ENCODE measurements at regions not wholly inside any gene's neighbourhood (a gene's known extent, or its start where the extent isn't known, plus 50 kb on each side); places are given as distances from the start of the nearest gene placed in this dataset.
"Not testable (repeated sequence)": the region's sequence is repeated elsewhere in the genome, so short reads cannot be mapped to it uniquely, and the experiment has no call there.

DNA sequence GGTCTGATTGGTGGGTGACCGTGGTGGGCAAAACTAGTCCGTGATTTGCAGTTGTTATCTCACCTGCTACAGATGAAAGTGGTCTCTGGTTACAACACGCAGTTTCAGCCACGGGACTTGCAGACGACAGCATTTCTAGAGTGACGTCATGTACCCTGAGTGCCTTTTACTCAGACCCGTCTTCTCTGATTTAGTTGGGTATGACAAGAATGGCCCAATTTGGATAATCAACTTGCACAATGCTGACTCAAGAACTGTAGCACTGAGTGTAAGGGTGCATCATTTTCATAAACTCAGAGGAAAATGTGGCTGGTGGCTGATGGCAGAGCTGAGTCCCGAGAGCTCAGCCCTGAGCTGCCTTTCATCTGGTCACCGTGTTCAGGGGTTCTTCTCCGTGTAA, 281.4 kb upstream of the FRG1 start:
- Histone ChIP-seq H3K27me3 (no peaks in the 10 kb centered on the region), H3K4me1 (ENCODE audit: control insufficient read depth in 1 of 2, insufficient read depth in 1 of 2, low read depth in 1 of 2, low read length in 1 of 2) (peaks cover 29 to 41% of the 10 kb centered on the region in 2 experiments), H3K4me3 (ENCODE audit: low read depth in 1 of 2, low read length in 1 of 2) (peak overlapping the region; percentile 16 to 43), H3K27ac (peak overlapping the region; percentile 95), H3K36me3 (no peaks in the 10 kb centered on the region), H3K9me3 (no peaks in the 10 kb centered on the region)
- peak; percentile 15 for TF ChIP-seq CTCF (IDR thresholded peaks at IDR 0.05)

- TF ChIP-seq CTCF (IDR thresholded peaks at IDR 0.05) = no peak
- no peaks in the 10 kb centered on the region for H3K36me3 ChIP-seq
- no peak overlapping the region for H3K4me3 ChIP-seq (ENCODE audit: low read depth in 1 of 2, low read length in 1 of 2)
- no peaks in the 10 kb centered on the region for H3K9me3 ChIP-seq
- H3K4me1 ChIP-seq (ENCODE audit: control insufficient read depth in 1 of 2, insufficient read depth in 1 of 2, low read depth in 1 of 2, low read length in 1 of 2) = peaks cover 29 to 34% of the 10 kb centered on the region in 2 experiments
- no peaks in the 10 kb centered on the region for H3K27me3 ChIP-seq
- H3K27ac ChIP-seq = peak overlapping the region; percentile 95
These were observed 279.8 kb upstream of the FRG1 start for GRCh38 chr4:189660722-189661360.

GRCh38 chr4:189664693-189665250, 275.9 kb upstream of the FRG1 start:
- Histone ChIP-seq H3K9me3 (no peaks in the 10 kb centered on the region), H3K4me3 (ENCODE audit: low read depth in 1 of 2, low read length in 1 of 2) (no peak overlapping the region), H3K27ac (no peak overlapping the region), H3K27me3 (no peaks in the 10 kb centered on the region), H3K4me1 (ENCODE audit: control insufficient read depth in 1 of 2, insufficient read depth in 1 of 2, low read depth in 1 of 2, low read length in 1 of 2) (peaks cover 7 to 12% of the 10 kb centered on the region in 2 experiments), H3K36me3 (no peaks in the 10 kb centered on the region)
- TF ChIP-seq CTCF (IDR thresholded peaks at IDR 0.05) = no peak

GRCh38 chr4:189665712-189666305, 274.9 kb upstream of the FRG1 start:
- not testable (repeated sequence) for H3K27me3 ChIP-seq; H3K4me1 ChIP-seq (ENCODE audit: control insufficient read depth in 1 of 2, insufficient read depth in 1 of 2, low read depth in 1 of 2, low read length in 1 of 2); H3K9me3 ChIP-seq; H3K4me3 ChIP-seq (ENCODE audit: low read depth in 1 of 2, low read length in 1 of 2); H3K27ac ChIP-seq; H3K36me3 ChIP-seq

DNA sequence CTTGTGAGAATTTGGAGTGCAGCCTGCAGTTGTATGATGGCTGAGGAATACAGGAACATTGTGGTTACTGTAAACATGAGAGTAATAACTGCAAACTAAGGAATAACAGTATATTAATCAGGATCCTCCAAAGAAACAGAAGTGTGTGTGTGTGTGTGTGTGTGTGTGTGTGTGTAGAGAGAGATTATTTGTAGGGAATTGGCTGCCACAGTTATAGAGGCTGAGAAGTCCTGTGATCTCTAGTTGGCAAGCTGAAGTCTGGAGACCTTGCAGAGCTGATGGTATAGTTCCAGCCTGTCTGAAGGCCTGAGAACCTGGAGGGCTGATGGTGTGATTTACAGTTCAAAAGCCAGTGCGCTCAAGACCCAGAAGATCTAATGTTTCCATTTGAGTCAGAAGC, 273.3 kb upstream of the FRG1 start:
- not testable (repeated sequence) for H3K9me3 ChIP-seq; H3K27me3 ChIP-seq; H3K4me1 ChIP-seq (ENCODE audit: control insufficient read depth in 1 of 2, insufficient read depth in 1 of 2, low read depth in 1 of 2, low read length in 1 of 2); H3K27ac ChIP-seq; H3K4me3 ChIP-seq (ENCODE audit: low read depth in 1 of 2, low read length in 1 of 2); H3K36me3 ChIP-seq

DNA sequence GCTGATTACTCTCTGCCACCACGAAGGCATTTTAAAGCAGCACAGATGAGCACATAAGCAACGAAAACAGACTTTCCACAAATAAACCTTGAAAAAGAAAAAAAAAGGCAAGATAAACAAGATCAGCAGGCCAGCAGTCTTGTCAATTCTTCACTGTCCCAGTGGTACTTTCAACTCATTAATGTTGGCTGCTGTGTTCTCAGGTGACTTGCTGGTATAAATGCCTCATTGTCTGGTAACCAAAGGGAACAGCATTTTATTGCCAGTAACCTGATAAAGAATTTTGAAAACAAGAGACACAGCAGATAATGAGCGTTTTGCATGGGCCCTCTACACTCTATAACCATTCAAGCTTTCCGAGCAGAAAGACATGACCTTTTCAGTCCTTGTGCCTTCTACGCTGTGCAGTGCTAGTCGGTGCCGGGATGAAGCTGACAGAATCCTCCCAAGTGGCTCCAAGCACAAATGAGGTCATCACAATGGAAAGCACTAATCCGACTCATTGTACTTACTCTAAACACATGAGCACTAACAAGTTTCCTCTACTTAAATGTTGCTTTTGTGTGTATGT, 242.9 kb upstream of the FRG1 start:
- H3K9me3 ChIP-seq; H3K36me3 ChIP-seq; H3K4me1 ChIP-seq (ENCODE audit: control insufficient read depth in 1 of 2, insufficient read depth in 1 of 2, low read depth in 1 of 2, low read length in 1 of 2); H3K27ac ChIP-seq; H3K4me3 ChIP-seq (ENCODE audit: low read depth in 1 of 2, low read length in 1 of 2); H3K27me3 ChIP-seq: not testable (repeated sequence)

DNA sequence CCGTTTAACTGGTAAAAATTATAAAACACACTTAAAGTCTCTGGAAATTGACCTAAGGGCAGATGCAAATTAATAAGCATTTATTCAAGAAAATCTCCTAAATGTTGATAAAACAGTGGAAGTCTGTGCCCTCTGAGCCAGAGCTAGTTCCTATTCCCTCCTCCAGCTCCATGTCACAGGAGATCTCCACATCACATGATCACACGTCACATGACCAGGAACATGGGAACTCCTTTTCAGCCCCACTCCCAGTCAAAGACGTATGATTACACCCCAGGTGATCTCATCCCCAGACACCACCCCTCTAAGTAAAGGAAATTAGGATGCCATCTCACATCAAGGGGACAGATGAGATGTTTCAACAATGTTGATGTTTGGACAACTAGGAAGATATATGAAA, 237.7 kb upstream of the FRG1 start:
- H3K27ac ChIP-seq; H3K9me3 ChIP-seq; H3K27me3 ChIP-seq; H3K4me1 ChIP-seq (ENCODE audit: control insufficient read depth in 1 of 2, insufficient read depth in 1 of 2, low read depth in 1 of 2, low read length in 1 of 2); H3K36me3 ChIP-seq; H3K4me3 ChIP-seq (ENCODE audit: low read depth in 1 of 2, low read length in 1 of 2): not testable (repeated sequence)

GRCh38 chr4:189706821-189707220, 233.9 kb upstream of the FRG1 start:
- not testable (repeated sequence) for H3K4me3 ChIP-seq (ENCODE audit: low read depth in 1 of 2, low read length in 1 of 2); H3K9me3 ChIP-seq; H3K27ac ChIP-seq; H3K27me3 ChIP-seq; H3K4me1 ChIP-seq (ENCODE audit: control insufficient read depth in 1 of 2, insufficient read depth in 1 of 2, low read depth in 1 of 2, low read length in 1 of 2); H3K36me3 ChIP-seq

GRCh38 chr4:189707227-189707626, 233.4 kb upstream of the FRG1 start:
- not testable (repeated sequence) for H3K9me3 ChIP-seq; H3K4me1 ChIP-seq (ENCODE audit: control insufficient read depth in 1 of 2, insufficient read depth in 1 of 2, low read depth in 1 of 2, low read length in 1 of 2); H3K27ac ChIP-seq; H3K4me3 ChIP-seq (ENCODE audit: low read depth in 1 of 2, low read length in 1 of 2); H3K36me3 ChIP-seq; H3K27me3 ChIP-seq

DNA sequence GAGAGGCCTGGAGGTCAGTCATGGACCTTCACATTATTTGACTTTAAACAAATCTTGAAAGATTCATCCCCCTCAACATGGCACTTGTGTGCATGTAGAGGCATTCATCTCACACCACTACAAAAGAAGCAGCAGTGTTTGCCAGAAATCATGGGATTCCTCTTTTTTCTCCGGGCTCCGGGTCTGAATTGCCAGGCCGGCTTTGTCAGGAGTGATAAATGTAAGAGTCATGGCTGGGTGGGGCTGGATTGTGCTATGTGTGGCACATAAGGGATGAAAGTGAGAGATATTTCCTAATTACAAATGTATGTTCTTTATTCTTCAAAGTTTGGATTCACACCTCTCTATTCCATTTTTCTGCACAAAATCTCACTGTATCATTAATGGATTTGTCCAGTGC, 228.7 kb upstream of the FRG1 start:
- H3K4me3 ChIP-seq (ENCODE audit: low read depth in 1 of 2, low read length in 1 of 2); H3K27me3 ChIP-seq; H3K36me3 ChIP-seq; H3K9me3 ChIP-seq; H3K4me1 ChIP-seq (ENCODE audit: control insufficient read depth in 1 of 2, insufficient read depth in 1 of 2, low read depth in 1 of 2, low read length in 1 of 2); H3K27ac ChIP-seq: not testable (repeated sequence)

Measured in neutrophil (primary cell).